PC-3 (cell line): ENCODE measurements at regions not wholly inside any gene's neighbourhood (a gene's known extent, or its start where the extent isn't known, plus 50 kb on each side); places are given as distances from the start of the nearest gene placed in this dataset.

ENCODE experiments used
- ATAC-seq: fragments of 200-7000 bp; cut with Tn5 transposase; 2 replicates; pipeline ENCODE4 v1.9.1; 2020; ENCODE audit warnings: mild to moderate bottlenecking, moderate library complexity
- BruUV-seq: library from RNA; stranded (reverse); fragments of 400-500 nt; replicated peaks from 2 replicates; lab custom pipeline; 2021; lab: Mats Ljungman, UMichigan
- CTCF ChIA-PET: fragments of 300-600 bp; sonication (Branson Sonifier 250); formaldehyde crosslinking; loops from one replicate; lab custom pipeline; 2022; ENCODE audit warnings: antibody characterized with exemption; lab: Charles Lee
- POLR2A ChIA-PET: fragments of 300-600 bp; sonication (Branson Sonifier 250); formaldehyde crosslinking; loops from one replicate; lab custom pipeline; 2022; ENCODE audit warnings: antibody characterized with exemption; ENCODE audit not compliant: unreplicated experiment; lab: Charles Lee
- DNase-seq: peaks from one replicate; pipeline ENCODE4 v3.0.0-alpha.2; 2015
- H2AFZ ChIP-seq: fragments of 300-600 bp; sonication (generic); 2 replicates; pipeline ENCODE4 v1.6.0; 2016; ENCODE audit warnings: antibody characterized with exemption, low read length
- H3F3A ChIP-seq: fragments of 300-600 bp; sonication (generic); one replicate; pipeline ENCODE4 v1.6.0; 2017; ENCODE audit warnings: antibody characterized with exemption, low read length, control low read depth, mild to moderate bottlenecking; ENCODE audit not compliant: unreplicated experiment
- H3K27ac ChIP-seq: fragments of 300-600 bp; sonication (generic); 2 replicates; pipeline ENCODE4 v1.5.1; 2016; ENCODE audit warnings: mild to moderate bottlenecking, low read length
- H3K27me3 ChIP-seq: fragments of 300-600 bp; sonication (generic); 2 replicates; pipeline ENCODE4 v1.6.1; 2016; ENCODE audit warnings: low read length, mixed read lengths
- H3K36me3 ChIP-seq: fragments of 300-600 bp; sonication (generic); 2 replicates; pipeline ENCODE4 v1.6.1; 2016; ENCODE audit warnings: low read depth, mixed run types, low read length, mixed read lengths
- H3K4me1 ChIP-seq: fragments of 300-600 bp; sonication (generic); 2 replicates; pipeline ENCODE4 v1.5.1; 2016; ENCODE audit warnings: low read length; ENCODE audit not compliant: insufficient read depth
- H3K4me2 ChIP-seq: fragments of 300-600 bp; sonication (generic); 2 replicates; pipeline ENCODE4 v1.6.0; 2016; ENCODE audit warnings: low read length
- H3K4me3 ChIP-seq: fragments of 300-600 bp; sonication (generic); 2 replicates; pipeline ENCODE4 v1.5.1; 2016; ENCODE audit warnings: mild to moderate bottlenecking, low read length, mixed read lengths
- H3K79me2 ChIP-seq: fragments of 300-600 bp; sonication (generic); 2 replicates; pipeline ENCODE4 v1.6.1; 2017; ENCODE audit warnings: low read length, mixed read lengths
- H3K9ac ChIP-seq: fragments of 300-600 bp; sonication (generic); 2 replicates; pipeline ENCODE4 v1.6.0; 2016; ENCODE audit warnings: mild to moderate bottlenecking, low read length
- H3K9me2 ChIP-seq: fragments of 300-600 bp; sonication (generic); replicated peaks from 2 replicates; pipeline ENCODE4 v1.6.1; 2016; ENCODE audit warnings: mixed run types, low read length, mixed read lengths
- H3K9me3 ChIP-seq: fragments of 300-600 bp; sonication (generic); 2 replicates; pipeline ENCODE4 v1.6.1; 2016; ENCODE audit warnings: low read length, mixed read lengths
- H4K20me1 ChIP-seq: fragments of 300-600 bp; sonication (generic); 2 replicates; pipeline ENCODE4 v1.6.1; 2016; ENCODE audit warnings: low read length, mixed read lengths
- CTCF ChIP-seq: fragments of 300-600 bp; sonication (generic); conservative IDR thresholded peaks from 2 replicates; pipeline ENCODE4 v1.5.1; 2017; ENCODE audit warnings: antibody characterized with exemption, low read depth, mild to moderate bottlenecking, low read length
- EZH2 ChIP-seq: fragments of 300-600 bp; sonication (generic); IDR thresholded peaks from one replicate; pipeline ENCODE4 v1.6.1; 2017; ENCODE audit warnings: antibody characterized with exemption, mild to moderate bottlenecking, low read length; ENCODE audit not compliant: unreplicated experiment
- EZH2phosphoT487 ChIP-seq: fragments of 300-600 bp; sonication (generic); IDR thresholded peaks from 2 replicates; pipeline ENCODE4 v1.6.1; 2018; ENCODE audit warnings: mild to moderate bottlenecking, antibody characterized with exemption, low read length, borderline replicate concordance
- intact Hi-C: fragments of 100-400 bp; cut with micrococcal nuclease; formaldehyde crosslinking; loops from 2 replicates; pipeline ENCODE4 v1.9.0; 2023

- Histone ChIP-seq H3K27ac (no peak overlapping the region), H2AFZ (no peak overlapping the region), H3K27me3 (0 out of 2 replicates have a peak, but pooled peaks cover under 1% of the 10 kb centered on the region), H3K79me2 (no peaks in the 10 kb centered on the region), H3K4me2 (no peak overlapping the region), H3K36me3 (no peaks in the 10 kb centered on the region), H4K20me1 (no peaks in the 10 kb centered on the region), H3K9me2 (no peaks in the 10 kb centered on the region), H3K9me3 (no peaks in the 10 kb centered on the region), H3K4me3 (no peak overlapping the region), H3K4me1 (0 out of 2 replicates have a peak, but pooled peaks cover 6% of the 10 kb centered on the region), H3K9ac (no peak overlapping the region), H3F3A (no peaks in the 10 kb centered on the region)
- DNase-seq = peak; percentile 19
- intact Hi-C loops = no loop called here
- no peak for ATAC-seq
- TF ChIP-seq EZH2 (no peak), CTCF (no peak), EZH2phosphoT487 (no peak)
- BruUV-seq = no TSS peak
- ChIA-PET CTCF (no interaction called here), POLR2A (no interaction called here)
These were observed 195.1 kb upstream of the PLET1 start for GRCh38 chr11:112455791-112456190.

GRCh38 chr11:112457532-112457931, 196.9 kb upstream of the PLET1 start:
- H3K4me3 ChIP-seq = no peak overlapping the region
- H3K4me1 ChIP-seq = 0 out of 2 replicates have a peak, but pooled peaks cover 6% of the 10 kb centered on the region
- no peaks in the 10 kb centered on the region for H3K36me3 ChIP-seq
- no peaks in the 10 kb centered on the region for H3K9me2 ChIP-seq
- no peak for DNase-seq
- H3K9ac ChIP-seq = no peak overlapping the region
- ATAC-seq = no peak
- no peaks in the 10 kb centered on the region for H4K20me1 ChIP-seq
- H2AFZ ChIP-seq = no peak overlapping the region
- no peak overlapping the region for H3K27ac ChIP-seq
- TF ChIP-seq CTCF = no peak
- TF ChIP-seq EZH2 = no peak
- no peak for TF ChIP-seq EZH2phosphoT487
- ChIA-PET CTCF (no interaction called here), POLR2A (no interaction called here)
- no peaks in the 10 kb centered on the region for H3K9me3 ChIP-seq
- no peaks in the 10 kb centered on the region for H3K79me2 ChIP-seq
- no TSS peak for BruUV-seq
- no peak overlapping the region for H3K4me2 ChIP-seq
- peaks cover 6% of the 10 kb centered on the region; the same call in 1 of the 2 replicates for H3K27me3 ChIP-seq
- H3F3A ChIP-seq = no peaks in the 10 kb centered on the region
- intact Hi-C loops = no loop called here

GRCh38 chr11:112459001-112459400, 198.3 kb upstream of the PLET1 start:
- Histone ChIP-seq H3K79me2 (no peaks in the 10 kb centered on the region), H2AFZ (peak overlapping the region; percentile 69), H3K4me1 (0 out of 2 replicates have a peak, but pooled peaks cover 6% of the 10 kb centered on the region), H3K4me2 (peak overlapping the region; percentile 79), H4K20me1 (no peaks in the 10 kb centered on the region), H3K4me3 (peak overlapping the region; percentile 67), H3K36me3 (no peaks in the 10 kb centered on the region), H3K9me2 (no peaks in the 10 kb centered on the region), H3F3A (no peaks in the 10 kb centered on the region), H3K27me3 (peaks cover 11% of the 10 kb centered on the region; the same call in 1 of the 2 replicates), H3K27ac (no peak overlapping the region), H3K9ac (peak overlapping the region; percentile 3; the same call in 1 of the 2 replicates), H3K9me3 (no peaks in the 10 kb centered on the region)
- ATAC-seq = no peak
- DNase-seq = no peak
- BruUV-seq = no TSS peak
- CTCF ChIA-PET = no interaction called here
- TF ChIP-seq EZH2phosphoT487 = no peak
- TF ChIP-seq CTCF = no peak
- TF ChIP-seq EZH2 = no peak
- POLR2A ChIA-PET = no interaction called here
- intact Hi-C loops = no loop called here
